Calu3 (cell line): ENCODE measurements at regions not wholly inside any gene's neighbourhood (a gene's known extent, or its start where the extent isn't known, plus 50 kb on each side); places are given as distances from the start of the nearest gene placed in this dataset.

Experiments
- BruUV-seq: library from RNA; stranded (reverse); fragments of 400-500 nt; replicated peaks from 2 replicates; lab custom pipeline; 2021; lab: Mats Ljungman, UMichigan
- CTCF ChIA-PET: fragments of 300-600 bp; sonication (Branson Sonifier 250); formaldehyde crosslinking; loops from one replicate; lab custom pipeline; 2022; ENCODE audit warnings: antibody characterized with exemption; lab: Charles Lee
- DNase-seq: peaks from one replicate; pipeline ENCODE4 v3.0.0; 2022
- H3K27ac Mint-ChIP-seq: one replicate; pipeline ENCODE4 v1.8.0; 2022; ENCODE audit warnings: mixed read lengths; ENCODE audit not compliant: unreplicated experiment
- H3K27me3 Mint-ChIP-seq: one replicate; pipeline ENCODE4 v1.8.0; 2022; ENCODE audit warnings: mixed read lengths; ENCODE audit not compliant: unreplicated experiment
- H3K36me3 Mint-ChIP-seq: one replicate; pipeline ENCODE4 v1.8.0; 2022; ENCODE audit warnings: mild to moderate bottlenecking, moderate library complexity, mixed read lengths; ENCODE audit not compliant: insufficient read depth, unreplicated experiment
- H3K4me1 Mint-ChIP-seq: one replicate; pipeline ENCODE4 v1.8.0; 2022; ENCODE audit warnings: mild to moderate bottlenecking, low read depth, mixed read lengths; ENCODE audit not compliant: unreplicated experiment
- H3K4me3 Mint-ChIP-seq: one replicate; pipeline ENCODE4 v1.8.0; 2022; ENCODE audit warnings: mild to moderate bottlenecking, low read depth, moderate library complexity, mixed read lengths; ENCODE audit not compliant: unreplicated experiment
- H3K9me3 Mint-ChIP-seq: one replicate; pipeline ENCODE4 v1.8.0; 2022; ENCODE audit warnings: low read depth, mixed read lengths; ENCODE audit not compliant: unreplicated experiment
- intact Hi-C: fragments of 100-400 bp; cut with micrococcal nuclease; formaldehyde crosslinking; loops from one replicate; pipeline ENCODE4 v1.10.0; 2022; ENCODE audit not compliant: unreplicated experiment
- TF ChIP-seq, protein P1 (sequence below): fragments of 200-600 bp; IDR thresholded peaks from one replicate; pipeline ENCODE4 v1.8.0; 2022; ENCODE audit warnings: antibody characterized with exemption; ENCODE audit not compliant: unreplicated experiment

DNA sequence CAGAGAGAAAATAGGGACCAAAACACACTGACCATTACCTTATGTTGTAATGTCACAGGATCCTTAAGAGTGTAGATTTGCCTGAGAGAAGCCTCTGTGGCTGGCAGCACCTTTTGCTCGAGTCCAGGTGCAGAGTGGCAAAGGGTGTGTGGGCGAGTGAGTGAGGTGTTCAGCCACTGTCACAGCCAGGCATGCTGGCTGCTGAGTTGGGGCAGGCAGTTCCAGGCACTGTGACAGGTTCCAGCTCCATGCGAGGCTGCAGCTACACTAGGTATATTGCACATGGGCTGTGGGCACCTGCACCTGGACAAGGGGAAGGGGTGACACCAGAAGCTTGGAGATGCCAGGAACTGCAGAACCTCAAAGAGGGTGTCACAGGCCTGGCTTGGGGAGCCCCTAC is 1370.4 kb upstream of the PRMT6 start:
- no peak for DNase-seq
- no peak overlapping the region for H3K4me3 Mint-ChIP-seq
- H3K9me3 Mint-ChIP-seq = peaks cover 5% of the 10 kb centered on the region
- CTCF ChIA-PET = no interaction called here
- no peaks in the 10 kb centered on the region for H3K27me3 Mint-ChIP-seq
- no TSS peak for BruUV-seq
- no peak overlapping the region for H3K27ac Mint-ChIP-seq
- no peaks in the 10 kb centered on the region for H3K36me3 Mint-ChIP-seq
- intact Hi-C loops = no loop called here
- H3K4me1 Mint-ChIP-seq = no peaks in the 10 kb centered on the region
- TF ChIP-seq, protein P1, sequence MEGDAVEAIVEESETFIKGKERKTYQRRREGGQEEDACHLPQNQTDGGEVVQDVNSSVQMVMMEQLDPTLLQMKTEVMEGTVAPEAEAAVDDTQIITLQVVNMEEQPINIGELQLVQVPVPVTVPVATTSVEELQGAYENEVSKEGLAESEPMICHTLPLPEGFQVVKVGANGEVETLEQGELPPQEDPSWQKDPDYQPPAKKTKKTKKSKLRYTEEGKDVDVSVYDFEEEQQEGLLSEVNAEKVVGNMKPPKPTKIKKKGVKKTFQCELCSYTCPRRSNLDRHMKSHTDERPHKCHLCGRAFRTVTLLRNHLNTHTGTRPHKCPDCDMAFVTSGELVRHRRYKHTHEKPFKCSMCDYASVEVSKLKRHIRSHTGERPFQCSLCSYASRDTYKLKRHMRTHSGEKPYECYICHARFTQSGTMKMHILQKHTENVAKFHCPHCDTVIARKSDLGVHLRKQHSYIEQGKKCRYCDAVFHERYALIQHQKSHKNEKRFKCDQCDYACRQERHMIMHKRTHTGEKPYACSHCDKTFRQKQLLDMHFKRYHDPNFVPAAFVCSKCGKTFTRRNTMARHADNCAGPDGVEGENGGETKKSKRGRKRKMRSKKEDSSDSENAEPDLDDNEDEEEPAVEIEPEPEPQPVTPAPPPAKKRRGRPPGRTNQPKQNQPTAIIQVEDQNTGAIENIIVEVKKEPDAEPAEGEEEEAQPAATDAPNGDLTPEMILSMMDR = no peak

DNA sequence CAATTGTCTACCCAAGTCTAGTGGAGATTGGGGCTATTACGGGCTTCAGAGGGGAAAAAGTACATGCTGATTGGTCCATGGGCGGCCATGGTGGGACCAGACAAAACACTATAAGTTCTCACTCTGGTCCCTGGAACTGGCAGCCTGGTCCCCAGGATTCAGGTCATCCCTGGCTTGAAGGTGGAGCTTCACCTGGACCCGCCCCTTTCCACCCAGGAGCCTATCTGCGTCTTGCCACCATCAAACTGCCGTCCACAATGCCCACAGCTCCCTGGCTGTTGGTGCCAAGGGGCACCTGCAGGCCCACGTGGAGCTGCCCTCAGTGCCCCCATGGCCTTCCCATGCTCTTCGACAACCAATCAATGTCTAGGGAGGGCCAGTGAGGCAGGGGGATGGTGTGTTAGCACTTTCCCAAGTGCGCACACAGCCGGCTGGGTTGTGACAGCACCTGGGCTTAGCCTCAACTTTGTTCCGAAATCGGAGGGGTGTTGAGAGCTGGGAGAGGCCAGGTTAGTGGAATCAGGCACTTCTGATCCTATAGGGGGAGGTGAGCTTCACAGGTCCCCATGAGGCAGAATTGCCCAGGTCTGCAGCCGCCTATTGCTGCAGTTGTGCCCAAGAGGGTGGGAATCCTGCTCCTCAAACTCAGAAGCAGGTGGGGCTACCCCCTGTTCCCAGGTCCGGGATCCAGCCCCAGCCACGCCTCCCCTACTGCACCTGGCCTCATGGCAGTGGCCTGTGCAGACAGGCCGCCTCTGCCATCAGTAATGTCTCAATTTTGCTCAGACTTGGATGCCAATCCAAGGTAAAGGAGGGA is 1369.4 kb upstream of the PRMT6 start:
- no peak for DNase-seq
- H3K4me3 Mint-ChIP-seq = no peak overlapping the region
- no peaks in the 10 kb centered on the region for H3K27me3 Mint-ChIP-seq
- no peak overlapping the region for H3K27ac Mint-ChIP-seq
- intact Hi-C loops = no loop called here
- no peaks in the 10 kb centered on the region for H3K36me3 Mint-ChIP-seq
- no TSS peak for BruUV-seq
- peaks cover 7% of the 10 kb centered on the region for H3K9me3 Mint-ChIP-seq
- TF ChIP-seq, protein P1 = no peak
- CTCF ChIA-PET = no interaction called here
- no peaks in the 10 kb centered on the region for H3K4me1 Mint-ChIP-seq

DNA sequence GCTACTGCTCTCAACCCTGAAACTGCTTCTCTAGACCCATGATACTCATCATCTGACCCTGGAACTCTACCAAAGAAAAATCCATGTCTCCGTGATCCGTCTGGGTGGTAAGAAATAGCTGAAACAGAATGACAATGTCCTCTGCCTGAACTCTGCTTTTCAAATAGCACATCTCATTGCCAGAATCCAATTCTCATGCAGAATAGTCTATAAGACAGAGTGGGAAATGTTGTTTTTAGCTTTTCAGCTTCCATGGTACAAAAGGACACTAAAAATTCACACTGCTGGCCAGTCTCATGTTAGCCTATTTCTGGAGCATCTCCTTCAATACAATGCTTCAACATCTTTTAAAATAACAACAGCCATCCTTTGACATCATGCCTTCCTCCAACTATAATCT is 1355.8 kb upstream of the PRMT6 start:
- intact Hi-C loops = no loop called here

DNA sequence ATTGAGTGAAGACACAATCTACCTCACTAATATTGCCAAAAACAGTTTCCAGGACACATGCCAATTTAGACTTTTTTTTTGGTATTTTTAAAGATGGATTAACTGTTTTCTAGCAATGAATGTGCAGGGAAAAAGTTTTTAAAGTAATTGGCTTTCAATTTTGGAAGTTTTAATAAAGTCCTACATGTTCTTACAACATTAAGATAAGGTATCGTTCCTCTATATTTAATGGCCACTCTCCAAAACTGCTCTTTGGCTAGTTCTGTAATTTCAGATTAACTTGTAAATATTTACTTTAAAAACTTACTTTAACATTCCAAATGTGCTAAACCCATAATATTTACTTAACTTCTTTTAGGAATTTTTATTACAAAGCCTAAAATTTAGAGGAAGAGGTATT is 1332.2 kb upstream of the PRMT6 start:
- intact Hi-C loops = no loop called here
- Mint-ChIP-seq H3K4me1 (no peaks in the 10 kb centered on the region), H3K27me3 (no peaks in the 10 kb centered on the region), H3K27ac (no peak overlapping the region), H3K4me3 (no peak overlapping the region), H3K9me3 (no peaks in the 10 kb centered on the region), H3K36me3 (no peaks in the 10 kb centered on the region)
- no peak for DNase-seq
- BruUV-seq = no TSS peak
- TF ChIP-seq, protein P1 = no peak
- CTCF ChIA-PET = no interaction called here

More for the DNA sequence above, 1355.8 kb upstream of the PRMT6 start:
- TF ChIP-seq, protein P1 = no peak
- no peaks in the 10 kb centered on the region for H3K27me3 Mint-ChIP-seq
- peaks cover 3% of the 10 kb centered on the region for H3K9me3 Mint-ChIP-seq
- no peak overlapping the region for H3K4me3 Mint-ChIP-seq
- no peak for DNase-seq
- no peaks in the 10 kb centered on the region for H3K36me3 Mint-ChIP-seq
- no TSS peak for BruUV-seq
- no peak overlapping the region for H3K27ac Mint-ChIP-seq
- H3K4me1 Mint-ChIP-seq = no peaks in the 10 kb centered on the region
- CTCF ChIA-PET = no interaction called here
